H1 (cell line): ENCODE measurements at regions not wholly inside any gene's neighbourhood (a gene's known extent, or its start where the extent isn't known, plus 50 kb on each side); places are given as distances from the start of the nearest gene placed in this dataset.

Experiments
- CTCF ChIA-PET: fragments of 300-600 bp; sonication (Branson Sonifier 250); formaldehyde crosslinking; loops from one replicate; lab custom pipeline; 2021; ENCODE audit not compliant: partially characterized antibody; lab: Charles Lee
- POLR2A ChIA-PET: fragments of 300-600 bp; sonication (Branson Sonifier 250); formaldehyde crosslinking; loops from one replicate; lab custom pipeline; 2021; ENCODE audit warnings: inconsistent platforms; ENCODE audit not compliant: partially characterized antibody; lab: Charles Lee
- DNase-seq, 2 experiments: peaks; one replicate each; pipeline versions ENCODE4 v3.0.0 to v3.0.0-alpha.2; 2010 to 2022; ENCODE audit warnings: low spot score in 2 of 2, low read depth in 1 of 2, mixed read lengths in 1 of 2
- FAIRE-seq: peaks from 2 replicates; lab custom pipeline; 2011; peaks lifted over from hg19 to GRCh38; lab: Jason Lieb, UNC
- H2AFZ ChIP-seq: 2 replicates; pipeline ENCODE4 v1.8.1; 2012; ENCODE audit warnings: low read length, inconsistent platforms
- H2AK5ac ChIP-seq: 2 replicates; pipeline ENCODE4 v1.6.1; 2013; ENCODE audit warnings: low read depth, low read length
- H2BK120ac ChIP-seq: replicated peaks from 2 replicates; pipeline ENCODE3; 2013; ENCODE audit warnings: low read depth, low read length, inconsistent platforms
- H2BK12ac ChIP-seq: 2 replicates; pipeline ENCODE4 v1.6.1; 2013; ENCODE audit warnings: low read depth, low read length
- H2BK15ac ChIP-seq: 2 replicates; pipeline ENCODE4 v1.6.1; 2013; ENCODE audit warnings: low read length
- H2BK20ac ChIP-seq: 2 replicates; pipeline ENCODE4 v1.6.1; 2013; ENCODE audit warnings: low read length
- H2BK5ac ChIP-seq: 2 replicates; pipeline ENCODE4 v1.6.1; 2013; ENCODE audit warnings: low read depth, low read length
- H3K14ac ChIP-seq: 2 replicates; pipeline ENCODE4 v1.6.1; 2013; ENCODE audit warnings: inconsistent platforms; ENCODE audit not compliant: insufficient read length
- H3K18ac ChIP-seq: 2 replicates; pipeline ENCODE4 v1.6.1; 2013; ENCODE audit warnings: low read length; ENCODE audit errors: extremely low read depth
- H3K23ac ChIP-seq: 2 replicates; pipeline ENCODE4 v1.6.1; 2013; ENCODE audit warnings: inconsistent platforms; ENCODE audit not compliant: insufficient read length
- H3K23me2 ChIP-seq: 2 replicates; pipeline ENCODE4 v1.6.1; 2013; ENCODE audit warnings: low read depth, low read length
- H3K27ac ChIP-seq: 2 replicates; pipeline ENCODE4 v1.6.1; 2011; ENCODE audit warnings: low read depth, low read length, inconsistent platforms
- H3K27me3 ChIP-seq, 4 experiments: replicated peaks in 1 of 4; 1 replicate in 1 of 4; 2 replicates in 3 of 4; pipeline versions ENCODE4 v1.6.1 to v1.8.1; 2011 to 2013; ENCODE audit warnings: low read length in 3 of 4, mild to moderate bottlenecking in 3 of 4, inconsistent platforms in 2 of 4, mixed read lengths in 2 of 4, moderate library complexity in 1 of 4; ENCODE audit not compliant: control insufficient read depth in 3 of 4, insufficient read depth in 3 of 4; ENCODE audit errors: extremely low read depth in 1 of 4
- H3K36me3 ChIP-seq, 4 experiments: 2 replicates each; pipeline versions ENCODE4 v1.6.1 to v1.8.1; 2011 to 2013; ENCODE audit warnings: mild to moderate bottlenecking in 4 of 4, low read length in 3 of 4, moderate library complexity in 2 of 4, control low read depth in 1 of 4, inconsistent platforms in 1 of 4; ENCODE audit not compliant: insufficient read depth in 4 of 4, control insufficient read depth in 2 of 4
- H3K4ac ChIP-seq: replicated peaks from 2 replicates; pipeline ENCODE3; 2013; ENCODE audit warnings: low read length, low read depth, mixed read lengths, inconsistent platforms; ENCODE audit not compliant: insufficient read length
- H3K4me1 ChIP-seq, 4 experiments: replicated peaks in 1 of 4; 1 replicate in 1 of 4; 2 replicates in 3 of 4; pipeline versions ENCODE4 v1.6.1 to v1.8.1; 2011 to 2013; ENCODE audit warnings: low read length in 3 of 4, inconsistent platforms in 2 of 4, mixed read lengths in 1 of 4; ENCODE audit not compliant: insufficient read depth in 4 of 4, control insufficient read depth in 3 of 4
- H3K4me2 ChIP-seq, 2 experiments: 2 replicates each; pipeline versions ENCODE4 v1.6.1 to v1.8.1; 2011 to 2013; ENCODE audit warnings: low read depth in 2 of 2, low read length in 2 of 2, control low read depth in 1 of 2, inconsistent platforms in 1 of 2, mild to moderate bottlenecking in 1 of 2; ENCODE audit not compliant: insufficient read depth in 1 of 2
- H3K4me3 ChIP-seq, 4 experiments: fragments of 200-600, 300-600 bp in 1 of 4; sonication (generic), shearing (Covaris generic), sonication (Bioruptor Twin) in 1 of 4; 2 replicates each; pipeline versions ENCODE4 v1.5.1 to v1.8.1; 2011 to 2016; ENCODE audit warnings: low read length in 4 of 4, low read depth in 3 of 4, control low read depth in 2 of 4, inconsistent platforms in 2 of 4, mild to moderate bottlenecking in 2 of 4, mixed read lengths in 1 of 4, moderate library complexity in 1 of 4; ENCODE audit not compliant: insufficient read depth in 2 of 4; ENCODE audit errors: extremely low read depth in 1 of 4
- H3K56ac ChIP-seq: replicated peaks from 2 replicates; pipeline ENCODE3; 2013; ENCODE audit warnings: low read depth, mild to moderate bottlenecking, mixed read lengths, low read length, inconsistent platforms; ENCODE audit not compliant: insufficient read length
- H3K79me1 ChIP-seq: 2 replicates; pipeline ENCODE4 v1.6.1; 2013; ENCODE audit warnings: low read depth, low read length, control low read depth
- H3K79me2 ChIP-seq, 2 experiments: 2 replicates each; pipeline versions ENCODE4 v1.6.1 to v1.8.1; 2012 to 2013; ENCODE audit warnings: low read length in 2 of 2, mild to moderate bottlenecking in 2 of 2, inconsistent platforms in 1 of 2; ENCODE audit not compliant: insufficient read depth in 2 of 2, control insufficient read depth in 1 of 2
- H3K9ac ChIP-seq, 4 experiments: replicated peaks in 1 of 4; 1 replicate in 1 of 4; 2 replicates in 3 of 4; pipeline versions ENCODE4 v1.6.1 to v1.8.1; 2011 to 2013; ENCODE audit warnings: low read depth in 3 of 4, low read length in 3 of 4, control low read depth in 2 of 4, mild to moderate bottlenecking in 2 of 4, moderate library complexity in 2 of 4, inconsistent platforms in 1 of 4; ENCODE audit errors: extremely low read depth in 1 of 4
- H3K9me3 ChIP-seq, 2 experiments: 2 replicates each; pipeline versions ENCODE4 v1.6.1 to v1.8.1; 2012 to 2013; ENCODE audit warnings: mild to moderate bottlenecking in 2 of 2, moderate library complexity in 2 of 2, control low read depth in 1 of 2, inconsistent platforms in 1 of 2, low read depth in 1 of 2, low read length in 1 of 2, mixed read lengths in 1 of 2; ENCODE audit not compliant: insufficient read depth in 2 of 2
- H4K20me1 ChIP-seq, 2 experiments: replicated peaks in 1 of 2; 2 replicates each; pipeline versions ENCODE3 to v1.8.1; 2011 to 2013; ENCODE audit warnings: inconsistent platforms in 2 of 2, low read length in 2 of 2, mild to moderate bottlenecking in 1 of 2; ENCODE audit not compliant: insufficient read depth in 2 of 2, control insufficient read depth in 1 of 2
- H4K5ac ChIP-seq: 2 replicates; pipeline ENCODE4 v1.6.1; 2013; ENCODE audit warnings: low read length, low read depth, mixed read lengths, inconsistent platforms; ENCODE audit not compliant: insufficient read length
- H4K8ac ChIP-seq: 2 replicates; pipeline ENCODE4 v1.8.0; 2013; ENCODE audit warnings: mild to moderate bottlenecking, moderate library complexity, low read length, inconsistent platforms; ENCODE audit not compliant: insufficient read depth; ENCODE audit errors: extremely low read depth
- H4K91ac ChIP-seq: replicated peaks from 2 replicates; pipeline ENCODE3; 2013; ENCODE audit warnings: low read length, mixed read lengths, inconsistent platforms; ENCODE audit not compliant: insufficient read length
- ASH2L ChIP-seq: fragments of 200-600, 300-600 bp; sonication (generic); IDR thresholded peaks from one replicate; pipeline ENCODE4 v1.7.1; 2017; ENCODE audit warnings: low read length
- BRCA1 ChIP-seq: IDR thresholded peaks from 2 replicates; pipeline ENCODE4 v1.6.1; 2012; ENCODE audit warnings: low read depth, low read length, improper control_type of control experiment
- CHD2 ChIP-seq: IDR thresholded peaks from 2 replicates; pipeline ENCODE4 v1.6.1; 2012; ENCODE audit warnings: low read length, improper control_type of control experiment
- EGR1 ChIP-seq: IDR thresholded peaks from 2 replicates; pipeline ENCODE4 v1.6.1; 2011; ENCODE audit warnings: low read depth, low read length, borderline replicate concordance
- EP300 ChIP-seq, 2 experiments: IDR thresholded peaks; 1 replicate in 1 of 2; 2 replicates in 1 of 2; pipeline ENCODE4 v1.6.1; 2011 to 2012; ENCODE audit warnings: low read depth in 2 of 2, low read length in 2 of 2, mild to moderate bottlenecking in 2 of 2, borderline replicate concordance in 1 of 2, inconsistent platforms in 1 of 2, moderate library complexity in 1 of 2
- EZH2 ChIP-seq: fragments of 200-600 bp; sonication (generic); IDR thresholded peaks from 2 replicates; pipeline ENCODE4 v1.7.1; 2012; ENCODE audit warnings: low read depth, mild to moderate bottlenecking, moderate library complexity, low read length, inconsistent platforms; ENCODE audit not compliant: severe bottlenecking
- GABPA ChIP-seq: IDR thresholded peaks from 2 replicates; pipeline ENCODE4 v1.6.1; 2011; ENCODE audit warnings: mild to moderate bottlenecking, low read length, moderate library complexity, borderline replicate concordance; ENCODE audit not compliant: insufficient read depth
- GTF2F1 ChIP-seq: IDR thresholded peaks from 2 replicates; pipeline ENCODE4 v1.6.1; 2012; ENCODE audit warnings: low read depth, low read length, improper control_type of control experiment, borderline replicate concordance
- JUND ChIP-seq: IDR thresholded peaks from 2 replicates; pipeline ENCODE4 v1.6.1; 2011; ENCODE audit warnings: mild to moderate bottlenecking, improper control_type of control experiment, low read length
- KDM5A ChIP-seq: fragments of 200-600 bp; IDR thresholded peaks from 2 replicates; pipeline ENCODE4 v1.7.1; 2012; ENCODE audit warnings: mild to moderate bottlenecking, low read length, inconsistent platforms, mixed read lengths
- RNF2 ChIP-seq: fragments of 200-900, 300-1000 bp; sonication (generic); IDR thresholded peaks from 2 replicates; pipeline ENCODE4 v1.7.1; 2016; ENCODE audit warnings: borderline replicate concordance, low read depth, mild to moderate bottlenecking, antibody characterized with exemption, low read length; ENCODE audit not compliant: poor library complexity, severe bottlenecking; ENCODE audit errors: missing control alignments
- RXRA ChIP-seq: IDR thresholded peaks from 2 replicates; pipeline ENCODE4 v1.6.1; 2011; ENCODE audit warnings: low read depth, mild to moderate bottlenecking, low read length, moderate library complexity; ENCODE audit not compliant: insufficient read depth
- SIX5 ChIP-seq: IDR thresholded peaks from 2 replicates; pipeline ENCODE4 v1.6.1; 2011; ENCODE audit warnings: mild to moderate bottlenecking, low read depth, low read length

DNA sequence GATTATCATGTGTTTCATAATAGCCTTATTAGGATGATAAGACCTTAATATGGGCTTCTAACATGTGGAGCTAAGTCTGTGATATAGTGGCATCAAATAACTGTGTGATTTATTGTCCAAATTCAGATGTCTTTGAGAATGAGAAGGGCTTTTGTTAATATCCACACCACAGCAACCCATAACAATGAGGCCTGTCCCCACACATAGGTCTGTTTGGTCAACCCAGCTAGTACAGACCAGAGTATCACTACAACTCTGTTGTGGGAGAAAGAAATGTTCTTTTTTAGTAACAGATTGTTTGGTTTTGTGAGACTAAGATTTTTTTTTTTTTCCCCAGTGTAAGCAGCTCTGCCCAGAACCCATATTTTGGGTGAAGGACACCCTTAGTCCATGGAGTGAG, 439.2 kb downstream of the PIK3C3 start:
- no peaks in the 10 kb centered on the region for H3K23me2 ChIP-seq
- H4K91ac ChIP-seq, result no peak overlapping the region
- no peaks in the 10 kb centered on the region for H3K9me3 ChIP-seq
- no peak overlapping the region for H3K9ac ChIP-seq
- H4K5ac ChIP-seq, result no peak overlapping the region
- no peak overlapping the region for H3K4ac ChIP-seq
- H2AFZ ChIP-seq, result no peak overlapping the region
- H3K27ac ChIP-seq, result no peak overlapping the region; the same call in 1 of the 2 replicates
- H3K36me3 ChIP-seq, result no peaks in the 10 kb centered on the region
- TF ChIP-seq ASH2L, result no peak
- TF ChIP-seq GTF2F1, result no peak
- TF ChIP-seq GABPA, result no peak
- no peak for TF ChIP-seq SIX5
- TF ChIP-seq RNF2, result no peak
- no peak for TF ChIP-seq EZH2
- no peak for TF ChIP-seq RXRA
- TF ChIP-seq EP300 (IDR thresholded peaks at IDR 0.05; ENCODE audit: borderline replicate concordance in 1 of 2, low read depth in 2 of 2, low read length in 2 of 2), result no peak
- no peak for TF ChIP-seq EGR1
- no peak for TF ChIP-seq BRCA1
- no peak for TF ChIP-seq CHD2
- TF ChIP-seq KDM5A, result no peak
- no peak for TF ChIP-seq JUND
- H3K23ac ChIP-seq, result no peak overlapping the region
- no peak overlapping the region for H3K4me3 ChIP-seq
- no peaks in the 10 kb centered on the region for H4K20me1 ChIP-seq
- no peak overlapping the region for H2BK15ac ChIP-seq
- no peaks in the 10 kb centered on the region for H3K4me1 ChIP-seq
- H2BK5ac ChIP-seq, result no peak overlapping the region
- no peak overlapping the region for H2BK12ac ChIP-seq
- no peak overlapping the region for H2BK120ac ChIP-seq
- no peak overlapping the region for H3K4me2 ChIP-seq
- H3K56ac ChIP-seq, result no peak overlapping the region
- H3K14ac ChIP-seq, result no peak overlapping the region
- H4K8ac ChIP-seq, result no peak overlapping the region
- no peaks in the 10 kb centered on the region for H3K79me1 ChIP-seq
- H3K27me3 ChIP-seq, result no peaks in the 10 kb centered on the region
- DNase-seq (no peak), FAIRE-seq (no peak)
- no peak overlapping the region for H3K18ac ChIP-seq
- H2AK5ac ChIP-seq, result no peak overlapping the region
- POLR2A ChIA-PET, result interaction anchor here (0.7 kb wide), 1 partner anchor 13 kb away, joined by 4 read pairs; no protein-coding TSS in a partner anchor
- CTCF ChIA-PET, result interaction anchor here (1.2 to 2.1 kb wide), 2 partner anchors 9 to 11 kb away, joined by 3 to 4 read pairs; no protein-coding TSS in a partner anchor
- H2BK20ac ChIP-seq, result no peak overlapping the region
- H3K79me2 ChIP-seq, result no peaks in the 10 kb centered on the region
